GM18907 (cell line): ENCODE measurements at regions not wholly inside any gene's neighbourhood (a gene's known extent, or its start where the extent isn't known, plus 50 kb on each side); places are given as distances from the start of the nearest gene placed in this dataset.
"Not testable (repeated sequence)": the region's sequence is repeated elsewhere in the genome, so short reads cannot be mapped to it uniquely, and the experiment has no call there.

ENCODE experiments used
- ATAC-seq: cut with Tn5 transposase; IDR thresholded peaks from one replicate; pipeline ENCODE4 v1.9.1; 2021; ENCODE audit warnings: mild to moderate bottlenecking, moderate library complexity; ENCODE audit not compliant: unreplicated experiment

- no peak for ATAC-seq
These were observed 164.3 kb upstream of the PABPC3 start for GRCh38 chr13:24931450-24932251.

GRCh38 chr13:24933106-24934023 is 162.6 kb upstream of the PABPC3 start:
- not testable (repeated sequence) for ATAC-seq

GRCh38 chr13:24934024-24934385 is 161.9 kb upstream of the PABPC3 start:
- not testable (repeated sequence) for ATAC-seq

- no peak for ATAC-seq
These were observed 157.0 kb upstream of the PABPC3 start for GRCh38 chr13:24938966-24939365.

GRCh38 chr13:24941023-24941713 is 154.8 kb upstream of the PABPC3 start:
- ATAC-seq, result not testable (repeated sequence)

GRCh38 chr13:24943136-24943535 is 152.8 kb upstream of the PABPC3 start:
- no peak for ATAC-seq

- ATAC-seq, result not testable (repeated sequence)
These were observed 151.9 kb upstream of the PABPC3 start for GRCh38 chr13:24944073-24944472.

GRCh38 chr13:24948977-24949376 is 147.0 kb upstream of the PABPC3 start:
- ATAC-seq, result not testable (repeated sequence)

GRCh38 chr13:24950611-24951010 is 145.3 kb upstream of the PABPC3 start:
- ATAC-seq, result not testable (repeated sequence)

- ATAC-seq, result not testable (repeated sequence)
These were observed 128.0 kb upstream of the PABPC3 start for GRCh38 chr13:24967970-24968369.

GRCh38 chr13:24968416-24968815 is 127.5 kb upstream of the PABPC3 start:
- not testable (repeated sequence) for ATAC-seq

GRCh38 chr13:24973102-24973501 is 122.8 kb upstream of the PABPC3 start:
- ATAC-seq, result not testable (repeated sequence)

GRCh38 chr13:24981181-24981803 is 114.6 kb upstream of the PABPC3 start:
- not testable (repeated sequence) for ATAC-seq

- ATAC-seq, result no peak
These were observed 113.5 kb upstream of the PABPC3 start for GRCh38 chr13:24982333-24982999.

- no peak for ATAC-seq
These were observed 112.8 kb upstream of the PABPC3 start for GRCh38 chr13:24983094-24983493.

GRCh38 chr13:24984134-24984533 is 111.8 kb upstream of the PABPC3 start:
- no peak for ATAC-seq

- no peak for ATAC-seq
These were observed 110.8 kb upstream of the PABPC3 start for GRCh38 chr13:24985107-24985506.

GRCh38 chr13:24985896-24986295 is 110.0 kb upstream of the PABPC3 start:
- ATAC-seq, result no peak

- no peak for ATAC-seq
These were observed 109.1 kb upstream of the PABPC3 start for GRCh38 chr13:24986826-24987225.

GRCh38 chr13:24989959-24990358 is 106.0 kb upstream of the PABPC3 start:
- not testable (repeated sequence) for ATAC-seq
